Endodermal cell (in vitro differentiated cells): ENCODE measurements at regions not wholly inside any gene's neighbourhood (a gene's known extent, or its start where the extent isn't known, plus 50 kb on each side); places are given as distances from the start of the nearest gene placed in this dataset.

Experiments
- DNase-seq: peaks from one replicate; pipeline ENCODE4 v3.0.0-alpha.2; 2017
- H3K27ac ChIP-seq: 2 replicates; pipeline ENCODE4 v1.5.1; 2013; ENCODE audit warnings: mild to moderate bottlenecking, low read depth, low read length, moderate library complexity
- H3K27me3 ChIP-seq: 2 replicates; pipeline ENCODE4 v1.6.1; 2013; ENCODE audit warnings: mild to moderate bottlenecking, low read length, moderate library complexity; ENCODE audit not compliant: insufficient read depth, control insufficient read depth, poor library complexity, severe bottlenecking
- H3K36me3 ChIP-seq: 2 replicates; pipeline ENCODE4 v1.7.0; 2013; ENCODE audit warnings: mild to moderate bottlenecking, low read length, moderate library complexity; ENCODE audit not compliant: control insufficient read depth, insufficient read depth
- H3K4me1 ChIP-seq: one replicate; pipeline ENCODE4 v1.7.0; 2013; ENCODE audit warnings: low read length; ENCODE audit not compliant: control insufficient read depth, insufficient read depth
- H3K4me3 ChIP-seq: 2 replicates; pipeline ENCODE4 v1.5.1; 2013; ENCODE audit warnings: mild to moderate bottlenecking, low read length, moderate library complexity
- H3K9ac ChIP-seq: 2 replicates; pipeline ENCODE4 v1.6.1; 2013; ENCODE audit warnings: mild to moderate bottlenecking, low read length, moderate library complexity; ENCODE audit not compliant: poor library complexity, severe bottlenecking; ENCODE audit errors: extremely low read depth
- H3K9me3 ChIP-seq: 2 replicates; pipeline ENCODE4 v1.6.1; 2013; ENCODE audit warnings: mild to moderate bottlenecking, low read length, moderate library complexity; ENCODE audit not compliant: control insufficient read depth
- H3K27ac Mint-ChIP-seq: 2 replicates; pipeline ENCODE4 v1.8.0; 2020; ENCODE audit warnings: mixed read lengths
- H3K27me3 Mint-ChIP-seq: 2 replicates; pipeline ENCODE4 v1.8.0; 2021; ENCODE audit warnings: mild to moderate bottlenecking, mixed read lengths; ENCODE audit not compliant: insufficient read depth
- H3K36me3 Mint-ChIP-seq: 2 replicates; pipeline ENCODE4 v1.8.0; 2020; ENCODE audit warnings: low read depth, mixed read lengths
- H3K4me1 Mint-ChIP-seq: 2 replicates; pipeline ENCODE4 v1.8.0; 2020; ENCODE audit warnings: mixed read lengths
- H3K4me3 Mint-ChIP-seq: 2 replicates; pipeline ENCODE4 v1.8.0; 2020; ENCODE audit warnings: mild to moderate bottlenecking, moderate library complexity, mixed read lengths
- H3K9me3 Mint-ChIP-seq: 2 replicates; pipeline ENCODE4 v1.8.0; 2020; ENCODE audit warnings: mild to moderate bottlenecking, mixed read lengths
- WGBS, 2 experiments: methylation state at CpG; one replicate each; pipeline versions ENCODE4 v1.1.5 to v1.1.7; 2013; ENCODE audit warnings: missing lambda C conversion rate in 2 of 2, mixed read lengths in 1 of 2; ENCODE audit not compliant: insufficient coverage in 1 of 2, insufficient read length in 1 of 2; 5-methylcytosine and 5-hydroxymethylcytosine counted together
- TF ChIP-seq, protein P1 (sequence below): fragments of 200-600 bp; sonication (generic); conservative IDR thresholded peaks from 2 replicates; pipeline ENCODE4 v1.5.0; 2021; ENCODE audit warnings: antibody characterized with exemption, mild to moderate bottlenecking

- Histone ChIP-seq H3K4me1 (peaks cover 3% of the 10 kb centered on the region), H3K27me3 (no peaks in the 10 kb centered on the region), H3K9me3 (no peaks in the 10 kb centered on the region), H3K9ac (no peak overlapping the region), H3K4me3 (no peak overlapping the region), H3K27ac (no peak overlapping the region), H3K36me3 (no peaks in the 10 kb centered on the region)
- Mint-ChIP-seq H3K27ac (no peak overlapping the region), H3K4me3 (no peak overlapping the region), H3K9me3 (peaks cover 2% of the 10 kb centered on the region), H3K4me1 (peaks cover 3% of the 10 kb centered on the region), H3K36me3 (no peaks in the 10 kb centered on the region), H3K27me3 (peaks cover 10% of the 10 kb centered on the region)
- WGBS, 2 experiments = 78 to 83% methylated on average over 3 to 4 of the region's 4 CpGs
- TF ChIP-seq, protein P1, sequence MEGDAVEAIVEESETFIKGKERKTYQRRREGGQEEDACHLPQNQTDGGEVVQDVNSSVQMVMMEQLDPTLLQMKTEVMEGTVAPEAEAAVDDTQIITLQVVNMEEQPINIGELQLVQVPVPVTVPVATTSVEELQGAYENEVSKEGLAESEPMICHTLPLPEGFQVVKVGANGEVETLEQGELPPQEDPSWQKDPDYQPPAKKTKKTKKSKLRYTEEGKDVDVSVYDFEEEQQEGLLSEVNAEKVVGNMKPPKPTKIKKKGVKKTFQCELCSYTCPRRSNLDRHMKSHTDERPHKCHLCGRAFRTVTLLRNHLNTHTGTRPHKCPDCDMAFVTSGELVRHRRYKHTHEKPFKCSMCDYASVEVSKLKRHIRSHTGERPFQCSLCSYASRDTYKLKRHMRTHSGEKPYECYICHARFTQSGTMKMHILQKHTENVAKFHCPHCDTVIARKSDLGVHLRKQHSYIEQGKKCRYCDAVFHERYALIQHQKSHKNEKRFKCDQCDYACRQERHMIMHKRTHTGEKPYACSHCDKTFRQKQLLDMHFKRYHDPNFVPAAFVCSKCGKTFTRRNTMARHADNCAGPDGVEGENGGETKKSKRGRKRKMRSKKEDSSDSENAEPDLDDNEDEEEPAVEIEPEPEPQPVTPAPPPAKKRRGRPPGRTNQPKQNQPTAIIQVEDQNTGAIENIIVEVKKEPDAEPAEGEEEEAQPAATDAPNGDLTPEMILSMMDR = no peak
- peak; percentile 23 for DNase-seq
These were observed 392.1 kb upstream of the CCL2 start for GRCh38 chr17:33862772-33863602.

DNA sequence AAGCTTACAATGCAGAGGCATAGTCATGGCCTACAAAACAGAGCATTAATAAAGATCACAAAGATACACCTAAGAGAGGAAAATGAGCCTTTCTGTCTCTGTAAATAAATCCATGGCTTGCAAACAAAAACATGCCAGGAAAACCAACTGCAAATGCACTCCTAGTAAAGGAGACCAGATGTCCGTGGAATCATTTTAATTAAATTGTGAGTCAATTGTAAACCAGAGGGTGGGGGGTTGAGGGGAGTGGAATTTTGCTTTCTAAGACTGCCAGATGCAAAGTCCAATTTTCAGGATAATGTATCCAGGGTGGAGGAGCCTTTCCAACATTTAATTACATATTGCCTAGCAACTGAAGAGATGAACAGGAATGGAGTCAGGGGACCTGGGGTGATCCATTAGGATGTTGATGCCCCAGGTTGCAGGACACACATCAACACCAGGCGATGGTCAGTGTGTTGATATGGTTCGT, 390.3 kb upstream of the CCL2 start:
- H3K4me3 ChIP-seq = no peak overlapping the region
- H3K27me3 ChIP-seq = no peaks in the 10 kb centered on the region
- Mint-ChIP-seq H3K36me3 (no peaks in the 10 kb centered on the region), H3K27ac (no peak overlapping the region), H3K9me3 (peaks cover 4% of the 10 kb centered on the region), H3K4me3 (no peak overlapping the region), H3K4me1 (no peaks in the 10 kb centered on the region), H3K27me3 (peaks cover 7% of the 10 kb centered on the region)
- 88 to 92% methylated on average over 2 to 3 of the region's 3 CpGs for WGBS, 2 experiments
- H3K4me1 ChIP-seq = peaks cover 3% of the 10 kb centered on the region
- no peak overlapping the region for H3K9ac ChIP-seq
- no peak for DNase-seq
- no peaks in the 10 kb centered on the region for H3K9me3 ChIP-seq
- H3K27ac ChIP-seq = no peak overlapping the region
- TF ChIP-seq, protein P1 = no peak
- no peaks in the 10 kb centered on the region for H3K36me3 ChIP-seq

DNA sequence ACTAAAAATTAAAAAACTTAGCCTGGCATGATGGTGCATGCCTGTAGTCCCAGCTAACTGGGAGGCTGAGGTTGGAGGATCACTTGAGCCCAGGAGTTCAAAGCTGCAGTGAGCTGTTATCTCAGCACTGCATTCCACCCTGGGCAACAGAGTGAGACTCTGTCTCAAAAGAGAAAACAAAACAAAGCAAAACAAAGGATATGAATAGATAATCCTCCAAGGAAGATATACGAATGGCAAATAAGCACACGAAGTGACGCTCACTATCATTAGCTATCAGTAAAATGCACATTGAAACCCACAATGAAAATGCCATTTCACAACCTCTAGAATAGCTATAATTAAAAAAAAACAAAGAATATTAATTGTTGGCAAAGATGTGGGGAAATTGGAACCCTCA, 386.2 kb upstream of the CCL2 start:
- Mint-ChIP-seq H3K4me1 (peaks cover 4% of the 10 kb centered on the region), H3K27me3 (peaks cover 10% of the 10 kb centered on the region), H3K4me3 (no peak overlapping the region), H3K27ac (no peak overlapping the region), H3K9me3 (peaks cover 4% of the 10 kb centered on the region), H3K36me3 (no peaks in the 10 kb centered on the region)
- Histone ChIP-seq H3K9ac (no peak overlapping the region), H3K4me1 (peaks cover 6% of the 10 kb centered on the region), H3K4me3 (no peak overlapping the region), H3K27ac (no peak overlapping the region), H3K27me3 (no peaks in the 10 kb centered on the region), H3K9me3 (peaks cover 5% of the 10 kb centered on the region), H3K36me3 (no peaks in the 10 kb centered on the region)
- TF ChIP-seq, protein P1 = no peak
- WGBS, 2 experiments = 100% methylated on average over 1 to 3 of the region's 3 CpGs
- peak; percentile 14 for DNase-seq
